ENCODE measurements at regions not wholly inside any gene's neighbourhood (a gene's known extent, or its start where the extent isn't known, plus 50 kb on each side); places are given as distances from the start of the nearest gene placed in this dataset.

DNA sequence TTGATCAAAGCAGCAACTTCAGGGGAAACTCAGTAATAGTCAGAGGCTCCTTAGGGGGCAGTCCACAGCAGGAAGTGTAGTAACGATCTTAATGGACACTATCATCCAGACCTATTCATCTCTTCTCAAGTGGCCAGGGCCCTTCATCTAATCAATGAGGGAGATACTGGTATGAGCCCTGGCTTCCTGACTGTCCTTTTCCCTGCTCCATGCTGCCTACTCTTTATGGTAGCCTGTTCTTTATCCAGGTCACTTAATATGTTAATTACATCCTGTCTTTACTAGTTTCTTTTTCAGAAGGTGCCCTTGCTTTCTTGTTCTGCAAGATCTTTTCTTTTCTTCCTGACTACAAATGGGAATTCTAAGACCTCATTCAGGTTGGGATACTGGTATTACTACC lies 197.1 kb downstream of the CAVIN4 start:
- no peak overlapping the region for H3K9ac ChIP-seq
- H3F3A ChIP-seq (replicated peaks; ENCODE audit: insufficient read depth): no peaks in the 10 kb centered on the region
- H3K4me1 ChIP-seq (ENCODE audit: control insufficient read depth in 1 of 2, insufficient read depth in 2 of 2, low read depth in 1 of 2, low read length in 1 of 2): no peaks in the 10 kb centered on the region
- H3K79me2 ChIP-seq (ENCODE audit: insufficient read depth): no peaks in the 10 kb centered on the region
- ChIA-PET POLR2A (no interaction called here), CTCF (no interaction called here)
- H3K36me3 ChIP-seq (replicated peaks in 1 of 2; ENCODE audit: control insufficient read depth in 1 of 2, insufficient read depth in 2 of 2, low read length in 1 of 2): no peaks in the 10 kb centered on the region
- no peak for DNase-seq
- no peak overlapping the region for H3K4me3 ChIP-seq (ENCODE audit: low read depth in 2 of 2, low read length in 1 of 2)
- H3K9me3 ChIP-seq: no peaks in the 10 kb centered on the region
- TF ChIP-seq, protein P1, sequence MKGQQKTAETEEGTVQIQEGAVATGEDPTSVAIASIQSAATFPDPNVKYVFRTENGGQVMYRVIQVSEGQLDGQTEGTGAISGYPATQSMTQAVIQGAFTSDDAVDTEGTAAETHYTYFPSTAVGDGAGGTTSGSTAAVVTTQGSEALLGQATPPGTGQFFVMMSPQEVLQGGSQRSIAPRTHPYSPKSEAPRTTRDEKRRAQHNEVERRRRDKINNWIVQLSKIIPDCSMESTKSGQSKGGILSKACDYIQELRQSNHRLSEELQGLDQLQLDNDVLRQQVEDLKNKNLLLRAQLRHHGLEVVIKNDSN (IDR thresholded peaks at IDR 0.05; ENCODE audit: borderline replicate concordance, low read depth): no peak
- TF ChIP-seq TAF1 (IDR thresholded peaks at IDR 0.05; ENCODE audit: borderline replicate concordance, low read depth, low read length) (no peak), RFX5 (IDR thresholded peaks at IDR 0.05; ENCODE audit: low read length) (no peak), RCOR1 (IDR thresholded peaks at IDR 0.05; ENCODE audit: low read length) (no peak), FOXM1 (IDR thresholded peaks at IDR 0.05; ENCODE audit: low read depth) (no peak), JUND (IDR thresholded peaks at IDR 0.05) (no peak)
- TF ChIP-seq, protein P2, sequence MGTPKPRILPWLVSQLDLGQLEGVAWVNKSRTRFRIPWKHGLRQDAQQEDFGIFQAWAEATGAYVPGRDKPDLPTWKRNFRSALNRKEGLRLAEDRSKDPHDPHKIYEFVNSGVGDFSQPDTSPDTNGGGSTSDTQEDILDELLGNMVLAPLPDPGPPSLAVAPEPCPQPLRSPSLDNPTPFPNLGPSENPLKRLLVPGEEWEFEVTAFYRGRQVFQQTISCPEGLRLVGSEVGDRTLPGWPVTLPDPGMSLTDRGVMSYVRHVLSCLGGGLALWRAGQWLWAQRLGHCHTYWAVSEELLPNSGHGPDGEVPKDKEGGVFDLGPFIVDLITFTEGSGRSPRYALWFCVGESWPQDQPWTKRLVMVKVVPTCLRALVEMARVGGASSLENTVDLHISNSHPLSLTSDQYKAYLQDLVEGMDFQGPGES (IDR thresholded peaks at IDR 0.05; ENCODE audit: low read depth, low read length): no peak
- TF ChIP-seq, protein P3, sequence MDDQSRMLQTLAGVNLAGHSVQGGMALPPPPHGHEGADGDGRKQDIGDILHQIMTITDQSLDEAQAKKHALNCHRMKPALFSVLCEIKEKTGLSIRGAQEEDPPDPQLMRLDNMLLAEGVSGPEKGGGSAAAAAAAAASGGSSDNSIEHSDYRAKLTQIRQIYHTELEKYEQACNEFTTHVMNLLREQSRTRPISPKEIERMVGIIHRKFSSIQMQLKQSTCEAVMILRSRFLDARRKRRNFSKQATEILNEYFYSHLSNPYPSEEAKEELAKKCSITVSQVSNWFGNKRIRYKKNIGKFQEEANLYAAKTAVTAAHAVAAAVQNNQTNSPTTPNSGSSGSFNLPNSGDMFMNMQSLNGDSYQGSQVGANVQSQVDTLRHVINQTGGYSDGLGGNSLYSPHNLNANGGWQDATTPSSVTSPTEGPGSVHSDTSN (IDR thresholded peaks at IDR 0.05): no peak
- WGBS (ENCODE audit: low lambda C conversion rate): 0% methylated on average over 1 of the region's 1 CpG
- H4K20me1 ChIP-seq (ENCODE audit: insufficient read depth): no peaks in the 10 kb centered on the region
- H3K9me2 ChIP-seq: no peaks in the 10 kb centered on the region
- H3K27me3 ChIP-seq (ENCODE audit: insufficient read depth): no peaks in the 10 kb centered on the region
- H3K27ac ChIP-seq (ENCODE audit: low read depth in 2 of 2, low read length in 1 of 2): no peak overlapping the region
- H3K4me2 ChIP-seq: no peak overlapping the region
- H2AFZ ChIP-seq (ENCODE audit: low read depth): no peak overlapping the region

DNA sequence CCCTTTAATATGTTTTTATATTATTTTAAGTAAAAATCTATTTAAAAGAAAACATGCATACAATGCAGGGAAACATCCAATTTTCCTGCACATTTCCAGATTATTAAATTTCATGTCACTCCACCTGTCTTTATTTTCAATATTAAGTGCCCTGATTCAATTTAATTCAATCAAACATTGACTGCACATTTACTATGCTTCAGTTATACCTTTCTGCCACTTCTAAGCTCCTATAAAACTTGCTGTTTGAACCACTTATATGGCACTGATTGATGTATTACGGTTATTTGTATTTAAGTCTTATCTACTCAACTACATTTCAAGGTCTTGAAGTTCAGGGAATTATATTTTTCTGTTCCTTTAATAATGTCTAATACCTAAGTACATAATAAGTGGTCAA lies 198.0 kb downstream of the CAVIN4 start:
- Histone ChIP-seq H3K79me2 (ENCODE audit: insufficient read depth) (no peaks in the 10 kb centered on the region), H3K4me3 (ENCODE audit: low read depth in 2 of 2, low read length in 1 of 2) (no peak overlapping the region), H3K4me2 (no peak overlapping the region), H3K9me3 (no peaks in the 10 kb centered on the region), H3K36me3 (replicated peaks in 1 of 2; ENCODE audit: control insufficient read depth in 1 of 2, insufficient read depth in 2 of 2, low read length in 1 of 2) (no peaks in the 10 kb centered on the region), H3K27me3 (ENCODE audit: insufficient read depth) (no peaks in the 10 kb centered on the region), H4K20me1 (ENCODE audit: insufficient read depth) (no peaks in the 10 kb centered on the region), H3K27ac (ENCODE audit: low read depth in 2 of 2, low read length in 1 of 2) (no peak overlapping the region), H3K4me1 (ENCODE audit: control insufficient read depth in 1 of 2, insufficient read depth in 2 of 2, low read depth in 1 of 2, low read length in 1 of 2) (no peaks in the 10 kb centered on the region), H3K9ac (no peak overlapping the region), H2AFZ (ENCODE audit: low read depth) (no peak overlapping the region), H3K9me2 (no peaks in the 10 kb centered on the region), H3F3A (replicated peaks; ENCODE audit: insufficient read depth) (no peaks in the 10 kb centered on the region)
- no peak for DNase-seq
- WGBS (ENCODE audit: low lambda C conversion rate): 2% methylated on average over 1 of the region's 1 CpG
- TF ChIP-seq, protein P4, sequence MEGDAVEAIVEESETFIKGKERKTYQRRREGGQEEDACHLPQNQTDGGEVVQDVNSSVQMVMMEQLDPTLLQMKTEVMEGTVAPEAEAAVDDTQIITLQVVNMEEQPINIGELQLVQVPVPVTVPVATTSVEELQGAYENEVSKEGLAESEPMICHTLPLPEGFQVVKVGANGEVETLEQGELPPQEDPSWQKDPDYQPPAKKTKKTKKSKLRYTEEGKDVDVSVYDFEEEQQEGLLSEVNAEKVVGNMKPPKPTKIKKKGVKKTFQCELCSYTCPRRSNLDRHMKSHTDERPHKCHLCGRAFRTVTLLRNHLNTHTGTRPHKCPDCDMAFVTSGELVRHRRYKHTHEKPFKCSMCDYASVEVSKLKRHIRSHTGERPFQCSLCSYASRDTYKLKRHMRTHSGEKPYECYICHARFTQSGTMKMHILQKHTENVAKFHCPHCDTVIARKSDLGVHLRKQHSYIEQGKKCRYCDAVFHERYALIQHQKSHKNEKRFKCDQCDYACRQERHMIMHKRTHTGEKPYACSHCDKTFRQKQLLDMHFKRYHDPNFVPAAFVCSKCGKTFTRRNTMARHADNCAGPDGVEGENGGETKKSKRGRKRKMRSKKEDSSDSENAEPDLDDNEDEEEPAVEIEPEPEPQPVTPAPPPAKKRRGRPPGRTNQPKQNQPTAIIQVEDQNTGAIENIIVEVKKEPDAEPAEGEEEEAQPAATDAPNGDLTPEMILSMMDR (IDR thresholded peaks at IDR 0.05): no peak
- no peak for TF ChIP-seq POLR2AphosphoS5 (IDR thresholded peaks at IDR 0.05; ENCODE audit: low read depth, low read length)
- no peak for TF ChIP-seq EZH2phosphoT487 (IDR thresholded peaks at IDR 0.05; ENCODE audit: borderline replicate concordance, low read depth)
- TF ChIP-seq TEAD4 (IDR thresholded peaks at IDR 0.05; ENCODE audit: borderline replicate concordance, insufficient read depth): no peak
- TF ChIP-seq RXRA (IDR thresholded peaks at IDR 0.05; ENCODE audit: borderline replicate concordance, low read depth): no peak
- no peak for TF ChIP-seq RAD21 (IDR thresholded peaks at IDR 0.05; ENCODE audit: low read length)
- TF ChIP-seq GATA2 (CRISPR knock-in tag; IDR thresholded peaks at IDR 0.05): no peak
- TF ChIP-seq RFX5 (IDR thresholded peaks at IDR 0.05; ENCODE audit: low read length): no peak
- no peak for TF ChIP-seq GABPA (IDR thresholded peaks at IDR 0.05; ENCODE audit: low read depth)
- TF ChIP-seq FOXJ3 (CRISPR knock-in tag; IDR thresholded peaks at IDR 0.05): no peak
- TF ChIP-seq SMC3 (IDR thresholded peaks at IDR 0.05; ENCODE audit: low read depth, low read length): no peak
- no peak for TF ChIP-seq EP300 (IDR thresholded peaks at IDR 0.05; ENCODE audit: borderline replicate concordance in 1 of 2, low read depth in 1 of 2, low read length in 1 of 2)
- no peak for TF ChIP-seq SIN3A (IDR thresholded peaks at IDR 0.05; ENCODE audit: borderline replicate concordance, low read depth, low read length)
- ChIA-PET POLR2A (no interaction called here), CTCF (no interaction called here)

All from SK-N-SH (cell line).